ENCODE measurements at regions not wholly inside any gene's neighbourhood (a gene's known extent, or its start where the extent isn't known, plus 50 kb on each side); places are given as distances from the start of the nearest gene placed in this dataset.

GRCh38 chr1:244955661-244956060 lies 91.3 kb upstream of the HNRNPU start:
- TF ChIP-seq, protein P1, sequence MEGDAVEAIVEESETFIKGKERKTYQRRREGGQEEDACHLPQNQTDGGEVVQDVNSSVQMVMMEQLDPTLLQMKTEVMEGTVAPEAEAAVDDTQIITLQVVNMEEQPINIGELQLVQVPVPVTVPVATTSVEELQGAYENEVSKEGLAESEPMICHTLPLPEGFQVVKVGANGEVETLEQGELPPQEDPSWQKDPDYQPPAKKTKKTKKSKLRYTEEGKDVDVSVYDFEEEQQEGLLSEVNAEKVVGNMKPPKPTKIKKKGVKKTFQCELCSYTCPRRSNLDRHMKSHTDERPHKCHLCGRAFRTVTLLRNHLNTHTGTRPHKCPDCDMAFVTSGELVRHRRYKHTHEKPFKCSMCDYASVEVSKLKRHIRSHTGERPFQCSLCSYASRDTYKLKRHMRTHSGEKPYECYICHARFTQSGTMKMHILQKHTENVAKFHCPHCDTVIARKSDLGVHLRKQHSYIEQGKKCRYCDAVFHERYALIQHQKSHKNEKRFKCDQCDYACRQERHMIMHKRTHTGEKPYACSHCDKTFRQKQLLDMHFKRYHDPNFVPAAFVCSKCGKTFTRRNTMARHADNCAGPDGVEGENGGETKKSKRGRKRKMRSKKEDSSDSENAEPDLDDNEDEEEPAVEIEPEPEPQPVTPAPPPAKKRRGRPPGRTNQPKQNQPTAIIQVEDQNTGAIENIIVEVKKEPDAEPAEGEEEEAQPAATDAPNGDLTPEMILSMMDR (IDR thresholded peaks at IDR 0.05 in 4 of 5, conservative IDR thresholded peaks at IDR 0.05 in 1 of 5): no peak
- TF ChIP-seq POLR2A (IDR thresholded peaks at IDR 0.05): no peak
